Vagina (tissue), 2 donors: ENCODE measurements at regions not wholly inside any gene's neighbourhood (a gene's known extent, or its start where the extent isn't known, plus 50 kb on each side); places are given as distances from the start of the nearest gene placed in this dataset.

Experiments used
- DNase-seq, 2 donors: peaks; one replicate each; pipeline ENCODE4 v3.0.0-alpha.2; 2017; ENCODE audit errors: extremely low spot score in 2 of 2
- H3K27ac ChIP-seq: fragments of 200-600 bp; sonication (generic); one replicate; pipeline ENCODE4 v1.5.1; 2019
- H3K27me3 ChIP-seq: fragments of 200-600 bp; sonication (generic); one replicate; pipeline ENCODE4 v1.5.1; 2019
- H3K36me3 ChIP-seq, 2 donors: fragments of 200-600 bp; sonication (generic); one replicate each; pipeline ENCODE4 v1.5.1; 2017 to 2019
- H3K4me1 ChIP-seq: fragments of 200-600 bp; sonication (generic); one replicate; pipeline ENCODE4 v1.5.1; 2019
- H3K4me3 ChIP-seq, 2 donors: fragments of 200-600 bp; sonication (generic); 1 replicate in 1 of 2; 2 replicates in 1 of 2; pipeline ENCODE4 v1.5.1; 2016 to 2019
- H3K9me3 ChIP-seq: fragments of 200-600 bp; sonication (generic); one replicate; pipeline ENCODE4 v1.5.1; 2019
- POLR2A ChIP-seq, 2 donors: fragments of 450-650 bp; IDR thresholded peaks; one replicate each; pipeline ENCODE4 v1.6.1; 2017; ENCODE audit warnings: antibody characterized with exemption in 2 of 2, mild to moderate bottlenecking in 2 of 2, moderate library complexity in 2 of 2
- POLR2AphosphoS5 ChIP-seq, 2 donors: sonication (generic); formaldehyde crosslinking; IDR thresholded peaks; one replicate each; pipeline ENCODE4 v1.9.0; 2017; ENCODE audit warnings: antibody characterized with exemption in 2 of 2, mild to moderate bottlenecking in 2 of 2, low read depth in 1 of 2; ENCODE audit not compliant: insufficient read depth in 1 of 2
- intact Hi-C: fragments of 100-400 bp; cut with DNase I; formaldehyde crosslinking; loops from one replicate; pipeline ENCODE4 v1.15.1; 2023
- TF ChIP-seq, protein P1 (sequence below), 3 experiments: fragments of 450-650 bp in 2 of 3; fragments of 200-600 bp in 1 of 3; sonication (generic) in 1 of 3; IDR thresholded peaks; one replicate each; pipeline ENCODE4 v1.5.1; 2017 to 2019; ENCODE audit warnings: antibody characterized with exemption in 3 of 3, mild to moderate bottlenecking in 2 of 3, moderate library complexity in 2 of 3

DNA sequence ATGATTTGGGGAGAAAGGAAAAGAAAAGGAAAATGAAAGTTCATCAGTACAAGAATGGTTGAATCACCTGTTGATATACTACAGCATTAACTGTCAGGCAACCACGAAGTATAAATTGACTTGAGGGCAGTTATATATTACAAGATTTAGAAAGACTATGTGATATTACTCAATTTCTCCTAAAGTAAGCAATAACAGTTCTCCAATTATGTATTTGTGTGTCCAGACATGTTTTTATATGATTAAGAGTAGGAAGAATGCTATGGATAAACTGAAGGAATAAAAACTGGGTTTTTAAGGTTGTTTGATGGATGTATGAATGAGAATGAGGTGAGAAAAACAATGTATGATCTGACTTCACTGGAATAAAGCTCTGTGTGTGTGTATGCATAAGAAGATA, 2234.4 kb downstream of the ARAP2 start:
- Histone ChIP-seq H3K36me3 (no peaks in the 10 kb centered on the region), H3K4me3 (no peak overlapping the region), H3K4me1 (no peaks in the 10 kb centered on the region), H3K27ac (no peak overlapping the region), H3K27me3 (no peaks in the 10 kb centered on the region), H3K9me3 (no peaks in the 10 kb centered on the region)
- no peak for TF ChIP-seq POLR2A (IDR thresholded peaks at IDR 0.05)
- TF ChIP-seq, protein P1, sequence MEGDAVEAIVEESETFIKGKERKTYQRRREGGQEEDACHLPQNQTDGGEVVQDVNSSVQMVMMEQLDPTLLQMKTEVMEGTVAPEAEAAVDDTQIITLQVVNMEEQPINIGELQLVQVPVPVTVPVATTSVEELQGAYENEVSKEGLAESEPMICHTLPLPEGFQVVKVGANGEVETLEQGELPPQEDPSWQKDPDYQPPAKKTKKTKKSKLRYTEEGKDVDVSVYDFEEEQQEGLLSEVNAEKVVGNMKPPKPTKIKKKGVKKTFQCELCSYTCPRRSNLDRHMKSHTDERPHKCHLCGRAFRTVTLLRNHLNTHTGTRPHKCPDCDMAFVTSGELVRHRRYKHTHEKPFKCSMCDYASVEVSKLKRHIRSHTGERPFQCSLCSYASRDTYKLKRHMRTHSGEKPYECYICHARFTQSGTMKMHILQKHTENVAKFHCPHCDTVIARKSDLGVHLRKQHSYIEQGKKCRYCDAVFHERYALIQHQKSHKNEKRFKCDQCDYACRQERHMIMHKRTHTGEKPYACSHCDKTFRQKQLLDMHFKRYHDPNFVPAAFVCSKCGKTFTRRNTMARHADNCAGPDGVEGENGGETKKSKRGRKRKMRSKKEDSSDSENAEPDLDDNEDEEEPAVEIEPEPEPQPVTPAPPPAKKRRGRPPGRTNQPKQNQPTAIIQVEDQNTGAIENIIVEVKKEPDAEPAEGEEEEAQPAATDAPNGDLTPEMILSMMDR (IDR thresholded peaks at IDR 0.05), result no peak
- no peak for TF ChIP-seq POLR2AphosphoS5 (IDR thresholded peaks at IDR 0.05; ENCODE audit: insufficient read depth in 1 of 2, low read depth in 1 of 2)
- intact Hi-C loops, result no loop called here
- no peak for DNase-seq

DNA sequence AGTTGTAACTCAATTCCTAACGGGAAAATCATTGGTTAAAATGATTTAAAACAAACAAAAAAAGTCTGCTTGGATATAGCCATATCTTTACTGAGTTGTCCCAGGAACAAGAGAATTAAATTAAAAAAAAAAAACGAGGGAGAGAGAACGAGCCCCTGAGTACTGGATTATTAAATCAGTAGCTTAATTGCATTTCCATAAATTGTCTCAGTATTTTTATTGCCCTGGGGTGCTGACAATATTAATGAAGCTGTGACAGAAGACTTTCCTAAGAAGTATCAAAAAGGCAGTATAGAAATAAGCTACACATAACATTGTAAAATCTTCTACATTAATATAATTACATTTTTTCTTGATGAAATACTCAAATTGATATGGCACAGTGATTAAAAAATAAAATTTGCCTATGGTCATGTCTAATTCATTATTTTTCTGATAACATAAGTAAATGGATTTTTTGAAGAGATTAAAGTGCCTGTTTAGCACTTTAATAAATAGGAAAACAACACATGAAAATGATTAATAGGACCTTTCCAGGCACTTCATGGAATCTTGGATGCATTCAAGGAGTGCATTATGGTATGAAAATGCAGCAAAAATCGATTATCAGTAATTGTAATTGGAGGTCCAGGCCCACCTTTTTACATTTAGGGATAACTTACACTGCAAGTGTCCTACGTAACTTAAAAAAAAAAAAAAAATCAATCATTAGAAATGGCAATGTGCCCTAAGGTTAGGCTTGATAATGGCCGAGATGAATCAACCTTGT, 2233.4 kb downstream of the ARAP2 start:
- H3K4me1 ChIP-seq, result no peaks in the 10 kb centered on the region
- TF ChIP-seq POLR2A (IDR thresholded peaks at IDR 0.05), result no peak
- TF ChIP-seq POLR2AphosphoS5 (IDR thresholded peaks at IDR 0.05; ENCODE audit: insufficient read depth in 1 of 2, low read depth in 1 of 2), result no peak
- TF ChIP-seq, protein P1 (IDR thresholded peaks at IDR 0.05), result no peak
- H3K36me3 ChIP-seq, result no peaks in the 10 kb centered on the region
- no peaks in the 10 kb centered on the region for H3K27me3 ChIP-seq
- H3K27ac ChIP-seq, result no peak overlapping the region
- intact Hi-C loops, result no loop called here
- no peaks in the 10 kb centered on the region for H3K9me3 ChIP-seq
- DNase-seq, result no peak
- no peak overlapping the region for H3K4me3 ChIP-seq

DNA sequence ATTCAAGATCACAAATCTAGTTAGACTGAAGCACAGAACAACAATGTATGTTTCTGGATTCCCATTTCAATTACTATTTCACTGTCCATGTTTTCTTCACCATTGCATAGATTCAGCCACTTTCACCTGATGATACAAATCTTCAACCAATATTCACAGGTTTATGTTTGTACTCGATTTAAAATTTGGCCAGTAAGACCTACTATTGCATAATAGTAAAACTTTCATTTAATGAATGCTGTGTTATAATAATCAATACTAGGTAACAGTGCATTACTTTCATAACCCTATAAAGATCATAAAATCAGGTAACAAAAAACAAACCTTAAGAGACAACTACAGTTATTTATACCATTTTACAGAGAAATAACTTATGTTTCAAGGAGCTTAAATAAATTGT, 2209.1 kb downstream of the ARAP2 start:
- TF ChIP-seq, protein P1 (IDR thresholded peaks at IDR 0.05), result no peak
- TF ChIP-seq POLR2AphosphoS5 (IDR thresholded peaks at IDR 0.05; ENCODE audit: insufficient read depth in 1 of 2, low read depth in 1 of 2) (no peak), POLR2A (IDR thresholded peaks at IDR 0.05) (no peak)
- Histone ChIP-seq H3K27me3 (no peaks in the 10 kb centered on the region), H3K9me3 (no peaks in the 10 kb centered on the region), H3K4me1 (no peaks in the 10 kb centered on the region), H3K27ac (no peak overlapping the region), H3K36me3 (no peaks in the 10 kb centered on the region), H3K4me3 (no peak overlapping the region)
- intact Hi-C loops, result no loop called here
- no peak for DNase-seq

DNA sequence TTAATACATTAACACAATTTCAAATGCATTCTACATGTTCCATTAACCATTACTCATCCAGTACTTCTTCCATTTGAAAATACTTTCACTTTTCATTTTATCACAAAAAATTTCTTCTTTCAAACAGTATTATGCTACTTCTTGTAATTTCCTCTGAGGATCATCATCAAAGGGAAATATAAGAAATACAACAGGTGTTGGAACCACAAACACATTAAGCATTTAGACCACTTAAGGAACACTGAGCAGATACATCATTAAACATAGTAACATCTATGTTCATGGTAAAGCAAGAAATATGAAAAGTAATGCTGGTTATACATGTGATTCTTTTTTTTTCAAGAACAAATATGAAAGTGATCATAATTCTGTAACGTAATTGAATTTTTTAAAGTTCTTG, 2207.0 kb downstream of the ARAP2 start:
- TF ChIP-seq POLR2AphosphoS5 (IDR thresholded peaks at IDR 0.05; ENCODE audit: insufficient read depth in 1 of 2, low read depth in 1 of 2) (no peak), POLR2A (IDR thresholded peaks at IDR 0.05) (no peak)
- TF ChIP-seq, protein P1 (IDR thresholded peaks at IDR 0.05), result no peak
- intact Hi-C loops, result no loop called here
- no peaks in the 10 kb centered on the region for H3K9me3 ChIP-seq
- no peaks in the 10 kb centered on the region for H3K4me1 ChIP-seq
- no peak overlapping the region for H3K4me3 ChIP-seq
- H3K27me3 ChIP-seq, result no peaks in the 10 kb centered on the region
- no peak overlapping the region for H3K27ac ChIP-seq
- H3K36me3 ChIP-seq, result no peaks in the 10 kb centered on the region
- no peak for DNase-seq

DNA sequence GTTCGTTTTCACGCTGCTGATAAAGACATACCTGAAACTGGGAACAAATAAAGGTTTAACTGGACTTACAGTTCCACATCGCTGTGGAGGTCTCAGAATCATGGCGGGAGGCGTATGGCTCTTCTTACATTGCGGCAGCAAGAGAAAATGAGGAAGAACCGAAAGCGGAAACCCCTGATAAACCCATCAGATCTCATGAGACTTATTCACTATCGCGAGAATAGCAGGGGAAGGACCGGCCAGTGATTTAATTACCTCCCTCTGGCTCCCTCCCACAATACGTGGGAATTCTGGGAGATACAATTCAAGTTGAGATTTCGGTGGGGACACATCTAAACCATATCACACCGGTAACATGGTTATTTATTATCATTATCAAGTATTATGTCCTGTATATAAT, 2204.5 kb downstream of the ARAP2 start:
- DNase-seq, result no peak
- no peaks in the 10 kb centered on the region for H3K9me3 ChIP-seq
- H3K36me3 ChIP-seq, result no peaks in the 10 kb centered on the region
- H3K4me3 ChIP-seq, result no peak overlapping the region
- H3K27me3 ChIP-seq, result no peaks in the 10 kb centered on the region
- H3K27ac ChIP-seq, result no peak overlapping the region
- no peaks in the 10 kb centered on the region for H3K4me1 ChIP-seq
- intact Hi-C loops, result no loop called here
- no peak for TF ChIP-seq POLR2AphosphoS5 (IDR thresholded peaks at IDR 0.05; ENCODE audit: insufficient read depth in 1 of 2, low read depth in 1 of 2)
- TF ChIP-seq, protein P1 (IDR thresholded peaks at IDR 0.05), result no peak
- TF ChIP-seq POLR2A (IDR thresholded peaks at IDR 0.05), result no peak
